Skeletal muscle satellite cell (primary cell): ENCODE measurements at regions not wholly inside any gene's neighbourhood (a gene's known extent, or its start where the extent isn't known, plus 50 kb on each side); places are given as distances from the start of the nearest gene placed in this dataset.

Source experiments
- H3K27me3 ChIP-seq: 2 replicates; pipeline ENCODE4 v1.7.0; 2013; ENCODE audit warnings: low read length; ENCODE audit not compliant: control insufficient read depth, insufficient read depth
- H3K36me3 ChIP-seq: 2 replicates; pipeline ENCODE4 v1.7.0; 2013; ENCODE audit warnings: mild to moderate bottlenecking, control low read depth, low read length; ENCODE audit not compliant: insufficient read depth
- H3K4me1 ChIP-seq: 2 replicates; pipeline ENCODE4 v1.7.0; 2013; ENCODE audit warnings: low read length; ENCODE audit not compliant: control insufficient read depth, insufficient read depth
- H3K4me2 ChIP-seq: 2 replicates; pipeline ENCODE4 v1.7.0; 2013; ENCODE audit warnings: mild to moderate bottlenecking, low read length
- H3K4me3 ChIP-seq: 2 replicates; pipeline ENCODE4 v1.7.0; 2013; ENCODE audit warnings: low read length
- H3K9ac ChIP-seq: 2 replicates; pipeline ENCODE4 v1.7.0; 2013; ENCODE audit warnings: mild to moderate bottlenecking, low read depth, low read length, moderate library complexity
- H3K9me3 ChIP-seq: replicated peaks from 2 replicates; pipeline ENCODE4 v1.7.0; 2013; ENCODE audit warnings: mild to moderate bottlenecking, control low read depth, low read length

DNA sequence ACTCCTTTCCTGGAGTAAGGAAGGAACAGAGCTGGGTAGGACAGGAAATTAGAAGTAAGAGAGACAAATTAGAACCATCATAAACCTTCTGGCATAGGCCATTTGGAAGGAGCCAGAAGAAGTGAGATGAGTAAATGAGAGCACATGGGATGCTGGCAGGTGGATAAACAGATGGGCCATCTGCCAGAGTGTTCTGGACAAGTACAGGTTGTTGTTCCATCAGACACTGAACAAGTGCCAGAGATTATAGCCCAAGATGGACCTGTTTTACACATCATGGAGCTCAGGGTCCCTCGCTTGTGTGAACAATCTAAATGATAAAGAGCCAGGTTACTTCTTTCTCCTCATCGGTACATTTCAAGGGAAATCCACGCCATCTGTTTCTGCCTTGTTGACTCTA is 200.3 kb downstream of the HHIPL2 start:
- no peaks in the 10 kb centered on the region for H3K4me1 ChIP-seq
- no peak overlapping the region for H3K4me3 ChIP-seq
- H3K36me3 ChIP-seq: no peaks in the 10 kb centered on the region
- no peaks in the 10 kb centered on the region for H3K9me3 ChIP-seq
- H3K9ac ChIP-seq: no peak overlapping the region
- H3K4me2 ChIP-seq: no peak overlapping the region
- H3K27me3 ChIP-seq: no peaks in the 10 kb centered on the region

DNA sequence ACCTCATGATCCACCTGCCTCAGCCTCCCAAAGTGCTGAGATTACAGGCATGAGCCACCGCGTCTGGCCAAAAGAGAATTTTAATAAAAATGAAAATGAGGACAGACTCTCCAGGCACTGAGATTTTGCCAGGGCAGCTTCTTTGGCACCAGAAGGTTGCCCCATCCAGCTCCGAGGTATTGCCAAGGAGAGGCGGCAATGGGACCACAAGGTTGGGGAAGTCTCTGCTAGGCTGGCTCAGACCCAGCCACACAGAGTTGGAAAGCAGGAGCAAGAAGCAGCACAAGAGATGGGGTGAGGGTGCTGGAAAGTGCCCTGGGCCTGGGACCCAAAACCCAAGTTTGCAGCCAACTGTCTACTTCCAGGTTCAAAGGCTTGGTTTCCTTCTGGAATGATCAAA is 200.9 kb downstream of the HHIPL2 start:
- Histone ChIP-seq H3K36me3 (no peaks in the 10 kb centered on the region), H3K9ac (no peak overlapping the region), H3K4me2 (no peak overlapping the region), H3K4me1 (no peaks in the 10 kb centered on the region), H3K4me3 (no peak overlapping the region), H3K27me3 (no peaks in the 10 kb centered on the region), H3K9me3 (no peaks in the 10 kb centered on the region)

DNA sequence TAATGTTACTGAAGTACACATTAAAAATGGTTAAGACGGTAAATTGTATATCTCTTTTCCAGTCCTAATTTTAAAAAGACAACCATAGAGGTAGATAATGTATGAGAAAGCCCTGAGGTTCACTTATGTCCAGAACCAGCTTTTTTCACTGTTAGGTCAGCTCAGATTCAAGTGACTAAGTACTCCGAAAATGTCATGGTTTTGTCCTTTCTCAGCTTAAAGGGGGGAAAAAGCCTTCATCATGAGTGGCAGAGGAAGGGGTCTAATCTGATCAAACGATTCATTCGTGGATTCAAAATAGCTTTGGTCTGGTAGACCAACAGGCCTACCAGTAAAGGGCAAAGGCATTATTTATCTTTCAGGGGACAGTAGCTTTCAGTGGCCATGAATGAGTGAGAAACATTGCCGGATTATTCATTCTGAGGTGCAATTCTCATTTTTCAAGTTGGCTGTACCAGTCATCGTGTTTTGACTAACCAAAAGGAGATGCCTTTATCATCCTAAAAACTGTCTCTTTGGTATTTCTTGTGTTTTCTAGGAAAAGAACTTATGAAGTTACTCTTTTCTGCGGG is 208.4 kb downstream of the HHIPL2 start:
- no peaks in the 10 kb centered on the region for H3K9me3 ChIP-seq
- peaks cover 14% of the 10 kb centered on the region for H3K4me1 ChIP-seq
- H3K4me2 ChIP-seq: no peak overlapping the region
- no peak overlapping the region for H3K9ac ChIP-seq
- H3K27me3 ChIP-seq: no peaks in the 10 kb centered on the region
- no peak overlapping the region for H3K4me3 ChIP-seq
- no peaks in the 10 kb centered on the region for H3K36me3 ChIP-seq

GRCh38 chr1:222335586-222335985 is 212.3 kb downstream of the HHIPL2 start:
- no peak overlapping the region for H3K4me2 ChIP-seq
- H3K9ac ChIP-seq: no peak overlapping the region
- H3K4me1 ChIP-seq: peaks cover 37% of the 10 kb centered on the region
- H3K36me3 ChIP-seq: no peaks in the 10 kb centered on the region
- no peaks in the 10 kb centered on the region for H3K9me3 ChIP-seq
- H3K27me3 ChIP-seq: no peaks in the 10 kb centered on the region
- H3K4me3 ChIP-seq: no peak overlapping the region

GRCh38 chr1:222334026-222334680 is 213.8 kb downstream of the HHIPL2 start:
- peak overlapping the region; percentile 39 for H3K9ac ChIP-seq
- H3K4me2 ChIP-seq: peak overlapping the region; percentile 12
- peaks cover 37% of the 10 kb centered on the region for H3K4me1 ChIP-seq
- no peaks in the 10 kb centered on the region for H3K27me3 ChIP-seq
- no peaks in the 10 kb centered on the region for H3K36me3 ChIP-seq
- no peaks in the 10 kb centered on the region for H3K9me3 ChIP-seq
- no peak overlapping the region for H3K4me3 ChIP-seq

- Histone ChIP-seq H3K4me2 (no peak overlapping the region), H3K27me3 (no peaks in the 10 kb centered on the region), H3K4me3 (no peak overlapping the region), H3K9ac (no peak overlapping the region), H3K4me1 (peaks cover 37% of the 10 kb centered on the region), H3K9me3 (no peaks in the 10 kb centered on the region), H3K36me3 (no peaks in the 10 kb centered on the region)
These were observed 216.1 kb downstream of the HHIPL2 start for GRCh38 chr1:222331765-222332164.

GRCh38 chr1:222331340-222331739 is 216.6 kb downstream of the HHIPL2 start:
- Histone ChIP-seq H3K27me3 (no peaks in the 10 kb centered on the region), H3K9me3 (no peaks in the 10 kb centered on the region), H3K4me2 (no peak overlapping the region), H3K4me1 (peaks cover 37% of the 10 kb centered on the region), H3K4me3 (no peak overlapping the region), H3K9ac (no peak overlapping the region), H3K36me3 (no peaks in the 10 kb centered on the region)

DNA sequence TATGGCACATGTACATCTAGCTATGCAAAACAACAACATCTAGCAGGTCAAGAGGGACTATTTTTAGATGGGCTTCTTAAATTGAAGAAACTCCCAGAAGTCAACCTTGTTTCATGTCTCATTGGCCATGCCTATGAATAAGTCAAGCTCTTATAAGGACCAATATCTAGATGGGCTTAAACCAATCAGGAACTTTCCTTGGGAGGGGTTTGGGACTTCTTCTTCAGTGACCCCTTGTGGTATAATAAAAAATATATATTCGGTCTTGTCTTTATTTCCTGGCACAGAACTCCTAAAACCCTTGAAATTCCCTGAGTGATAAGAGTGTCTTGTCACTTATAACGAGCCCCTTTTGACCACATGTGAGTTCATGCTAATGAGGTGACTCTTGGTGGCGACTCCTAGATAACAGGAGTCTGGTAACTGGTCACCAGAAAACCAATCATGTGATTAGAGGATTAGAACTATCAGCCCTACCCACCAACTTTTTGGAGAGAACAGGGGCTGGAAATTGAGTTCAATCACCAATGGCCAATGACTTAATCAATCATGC is 218.3 kb downstream of the HHIPL2 start:
- Histone ChIP-seq H3K4me1 (peaks cover 24% of the 10 kb centered on the region), H3K9me3 (no peaks in the 10 kb centered on the region)

GRCh38 chr1:222326710-222327036 is 221.2 kb downstream of the HHIPL2 start:
- no peak overlapping the region for H3K9ac ChIP-seq
- no peak overlapping the region for H3K4me2 ChIP-seq
- no peaks in the 10 kb centered on the region for H3K27me3 ChIP-seq
- no peaks in the 10 kb centered on the region for H3K36me3 ChIP-seq
- H3K9me3 ChIP-seq: no peaks in the 10 kb centered on the region
- no peak overlapping the region for H3K4me3 ChIP-seq
- H3K4me1 ChIP-seq: peaks cover 8% of the 10 kb centered on the region

More for the DNA sequence above, 218.3 kb downstream of the HHIPL2 start:
- Histone ChIP-seq H3K4me2 (no peak overlapping the region), H3K4me3 (no peak overlapping the region), H3K36me3 (no peaks in the 10 kb centered on the region), H3K27me3 (no peaks in the 10 kb centered on the region), H3K9ac (no peak overlapping the region)

- Histone ChIP-seq H3K9ac (no peak overlapping the region), H3K9me3 (no peaks in the 10 kb centered on the region), H3K36me3 (no peaks in the 10 kb centered on the region), H3K4me2 (no peak overlapping the region), H3K4me1 (peaks cover 3% of the 10 kb centered on the region), H3K27me3 (no peaks in the 10 kb centered on the region), H3K4me3 (no peak overlapping the region)
These were observed 221.7 kb downstream of the HHIPL2 start for GRCh38 chr1:222326006-222326709.

- no peak overlapping the region for H3K4me2 ChIP-seq
- no peak overlapping the region for H3K9ac ChIP-seq
- H3K4me3 ChIP-seq: no peak overlapping the region
- H3K36me3 ChIP-seq: no peaks in the 10 kb centered on the region
- H3K4me1 ChIP-seq: no peaks in the 10 kb centered on the region
- no peaks in the 10 kb centered on the region for H3K9me3 ChIP-seq
- H3K27me3 ChIP-seq: no peaks in the 10 kb centered on the region
These were observed 222.4 kb downstream of the HHIPL2 start for GRCh38 chr1:222325506-222325905.
